ENCODE measurements at regions not wholly inside any gene's neighbourhood (a gene's known extent, or its start where the extent isn't known, plus 50 kb on each side); places are given as distances from the start of the nearest gene placed in this dataset.

- TF ChIP-seq PATZ1 (CRISPR knock-in tag; IDR thresholded peaks at IDR 0.05; ENCODE audit: borderline replicate concordance) (no peak), MYBL2 (IDR thresholded peaks at IDR 0.05; ENCODE audit: low read depth) (no peak), MYBL2 (CRISPR knock-in tag; IDR thresholded peaks at IDR 0.05; ENCODE audit: borderline replicate concordance) (no peak), CTCF (IDR thresholded peaks at IDR 0.05 in 2 of 3, conservative IDR thresholded peaks at IDR 0.05 in 1 of 3; ENCODE audit: insufficient read depth in 2 of 3, low read depth in 1 of 3, low read length in 3 of 3) (no peak), FOXJ3 (CRISPR knock-in tag; IDR thresholded peaks at IDR 0.05) (no peak)
These were observed 1010.5 kb upstream of the NCAM2 start for GRCh38 chr21:19987671-19988070.

Measured in K562 (cell line).